HG03280 (cell line): ENCODE measurements at regions not wholly inside any gene's neighbourhood (a gene's known extent, or its start where the extent isn't known, plus 50 kb on each side); places are given as distances from the start of the nearest gene placed in this dataset.
"Not testable (repeated sequence)": the region's sequence is repeated elsewhere in the genome, so short reads cannot be mapped to it uniquely, and the experiment has no call there.

Experiments
- ATAC-seq: cut with Tn5 transposase; IDR thresholded peaks from one replicate; pipeline ENCODE4 v1.9.1; 2021; ENCODE audit warnings: mild to moderate bottlenecking, moderate library complexity; ENCODE audit not compliant: unreplicated experiment

- ATAC-seq = not testable (repeated sequence)
These were observed 460.7 kb upstream of the PAPPA start for GRCh38 chr9:115692868-115693267.

DNA sequence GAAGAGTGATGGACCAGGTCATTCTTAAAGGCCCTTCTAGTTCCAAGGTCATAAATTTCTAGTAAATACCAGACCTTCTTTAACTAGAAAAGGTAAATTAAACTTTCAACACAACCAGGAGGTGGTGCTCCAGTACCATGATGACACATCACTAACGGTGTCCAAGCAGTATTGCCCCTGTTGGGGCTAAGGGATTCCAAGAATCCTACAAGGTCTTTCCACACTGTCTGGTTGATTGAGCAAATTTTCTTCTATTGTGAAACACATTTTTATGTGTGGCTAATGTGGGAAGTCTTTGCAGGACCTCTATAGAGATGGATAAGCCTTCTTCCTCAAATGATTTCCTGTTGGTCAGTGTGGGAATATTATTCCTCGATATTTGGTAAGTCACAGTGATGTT is 459.6 kb upstream of the PAPPA start:
- ATAC-seq = no peak

- no peak for ATAC-seq
These were observed 458.6 kb upstream of the PAPPA start for GRCh38 chr9:115694991-115695390.

DNA sequence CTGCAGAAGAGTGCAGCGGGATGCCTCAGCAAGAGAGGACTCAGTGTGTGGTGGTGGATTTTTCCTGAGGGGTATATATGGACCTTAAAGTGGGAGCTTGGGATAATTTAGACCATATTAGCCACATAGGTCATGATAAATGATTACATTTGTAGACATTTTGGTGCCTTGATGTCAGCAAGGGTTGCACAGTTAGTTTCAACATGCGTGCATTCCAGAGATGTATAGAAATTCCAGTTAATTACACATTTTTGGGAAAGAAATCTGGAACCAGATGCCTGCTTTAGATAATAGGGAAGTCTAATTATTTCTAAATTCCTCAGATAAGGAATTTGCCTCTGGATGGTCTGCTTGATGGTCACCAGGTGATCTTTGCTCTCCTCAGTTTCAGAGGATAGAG is 440.6 kb upstream of the PAPPA start:
- ATAC-seq = no peak

- no peak for ATAC-seq
These were observed 437.9 kb upstream of the PAPPA start for GRCh38 chr9:115715666-115716065.

DNA sequence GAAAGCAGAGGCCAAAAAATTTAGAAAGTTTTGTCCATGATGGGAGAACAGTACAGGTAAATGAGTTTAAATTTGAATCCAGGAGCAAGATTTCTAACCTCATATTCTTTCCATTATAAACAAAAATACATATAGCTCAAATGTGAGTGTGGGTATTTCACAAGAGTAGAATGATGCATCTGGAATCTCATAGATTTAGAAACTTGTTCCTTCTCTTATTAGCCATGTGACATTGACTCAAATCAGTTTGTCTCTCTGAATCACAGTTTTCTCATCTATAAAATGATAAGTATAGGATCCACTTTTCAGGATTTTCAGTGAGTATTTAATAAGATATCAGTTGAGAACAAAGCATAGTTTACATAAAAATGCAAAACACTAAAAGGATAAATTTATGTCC is 436.3 kb upstream of the PAPPA start:
- ATAC-seq = no peak

DNA sequence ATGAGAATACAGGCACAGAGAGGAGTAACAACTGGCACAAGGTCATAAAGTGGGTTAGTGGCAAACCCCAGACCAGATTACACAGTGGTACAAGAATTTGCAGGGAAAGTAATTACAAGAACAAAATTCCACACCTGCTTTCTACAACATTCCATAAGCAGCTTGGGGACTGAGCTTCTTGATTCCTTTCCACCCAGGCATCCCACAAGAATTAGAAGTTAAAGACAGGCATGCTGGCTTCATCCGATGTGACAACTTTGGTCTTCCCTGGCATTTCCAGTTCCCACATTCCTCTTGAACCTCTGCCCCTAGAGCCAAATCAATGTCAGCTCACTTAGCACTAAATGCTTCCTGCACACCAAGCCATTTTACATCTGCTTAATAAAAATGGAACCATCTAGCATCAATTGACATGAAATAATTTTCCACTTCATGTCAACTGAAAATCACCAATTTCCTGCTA is 435.8 kb upstream of the PAPPA start:
- no peak for ATAC-seq

GRCh38 chr9:115730396-115730795 is 423.2 kb upstream of the PAPPA start:
- no peak for ATAC-seq

GRCh38 chr9:115730845-115731244 is 422.7 kb upstream of the PAPPA start:
- ATAC-seq = no peak

DNA sequence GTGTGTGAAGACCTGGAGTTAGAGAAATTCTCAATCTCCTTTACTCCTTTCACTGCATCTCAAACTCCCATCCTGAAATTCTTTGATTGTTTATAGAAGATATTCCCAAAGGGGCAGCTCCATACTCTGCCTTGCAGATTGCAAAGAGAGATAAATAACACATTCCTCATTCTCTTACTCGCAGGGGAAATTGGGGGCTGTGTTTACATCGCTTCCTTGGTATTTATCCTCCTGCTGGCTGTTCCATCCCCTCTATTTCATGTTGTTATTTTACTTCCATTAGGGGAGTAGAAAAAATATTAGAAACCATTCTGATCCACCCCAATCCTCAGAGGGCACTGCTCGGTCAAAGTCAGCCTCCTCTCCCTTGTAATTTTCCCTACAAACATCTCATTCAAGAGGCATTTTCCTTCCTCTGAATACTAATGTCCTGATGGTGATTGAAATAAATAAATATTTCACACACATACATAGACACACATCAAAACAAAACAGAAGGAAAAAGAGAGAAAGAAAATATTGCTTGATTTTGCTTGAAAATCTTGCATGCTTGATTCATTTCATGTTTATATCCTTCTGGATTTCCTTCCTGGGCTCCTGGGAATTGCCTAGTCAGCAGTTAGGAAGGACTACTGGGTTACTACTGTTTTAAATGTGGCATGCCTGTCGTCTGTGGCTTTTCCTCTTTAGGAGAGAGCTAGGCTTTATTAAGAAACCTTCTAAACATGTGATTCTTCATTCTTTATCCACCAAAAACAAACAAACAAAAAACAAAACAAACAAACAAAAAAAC is 420.1 kb upstream of the PAPPA start:
- ATAC-seq = no peak

GRCh38 chr9:115739096-115739875 is 414.3 kb upstream of the PAPPA start:
- ATAC-seq = no peak

DNA sequence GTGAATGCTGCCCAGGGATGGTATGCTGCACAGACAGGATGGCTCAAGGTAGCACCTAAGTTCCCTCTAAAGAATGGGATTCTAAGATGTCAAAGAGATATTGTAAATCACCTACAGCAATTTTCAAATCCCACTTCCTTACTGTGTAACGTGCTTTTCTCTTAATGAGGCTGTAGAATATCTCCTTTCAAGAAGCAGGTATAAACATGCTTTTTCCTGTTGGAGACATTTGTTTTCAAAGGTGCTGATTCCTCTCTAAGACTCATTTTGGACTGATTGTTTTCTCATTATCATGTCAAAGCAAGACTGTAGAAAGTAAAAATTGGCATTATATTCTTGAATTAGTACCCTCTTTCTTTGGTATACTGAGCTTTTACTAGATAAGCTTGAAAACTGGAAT is 412.6 kb upstream of the PAPPA start:
- ATAC-seq = no peak

DNA sequence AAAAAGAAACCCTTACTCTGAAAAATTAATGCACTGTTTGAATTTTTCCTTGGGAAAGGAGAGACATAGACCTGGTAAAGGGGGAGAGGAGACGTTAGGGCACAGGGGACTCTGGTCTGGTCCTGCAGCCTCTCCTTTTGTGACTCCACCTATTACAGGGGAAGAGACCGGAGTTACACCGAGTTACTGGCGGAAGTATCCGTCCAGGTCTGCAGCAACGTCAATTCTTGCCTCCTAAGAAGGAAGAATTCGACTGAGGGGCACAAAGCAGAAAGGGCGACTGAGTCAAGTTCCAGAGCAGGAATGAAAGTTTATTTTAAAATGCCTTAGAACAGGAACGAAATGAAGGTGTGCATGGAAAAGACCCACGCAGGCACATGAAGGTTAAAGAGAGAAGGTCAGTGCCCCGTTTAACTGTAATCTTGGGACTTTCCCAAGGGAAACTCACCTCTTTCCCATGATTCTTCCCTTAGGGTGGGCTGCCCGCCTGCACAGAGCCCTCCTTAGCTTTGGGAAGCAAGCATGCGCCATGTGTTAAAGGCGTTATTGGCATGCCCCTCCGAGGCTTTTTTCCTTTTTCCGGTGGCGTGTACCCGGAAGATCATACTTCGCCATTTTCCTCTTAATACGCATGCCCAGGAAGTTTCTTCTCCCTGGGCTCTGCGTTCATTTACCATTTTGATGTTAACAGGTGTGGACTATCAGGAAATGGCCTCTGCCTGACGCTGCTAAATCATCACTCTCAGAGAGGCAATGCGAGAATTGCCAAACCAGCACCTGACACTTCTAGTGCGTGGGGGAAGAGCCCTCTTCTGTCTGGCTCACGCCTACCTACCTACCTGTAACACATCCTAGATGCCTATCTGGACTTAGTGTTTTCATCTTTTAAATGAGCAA is 409.6 kb upstream of the PAPPA start:
- no peak for ATAC-seq

DNA sequence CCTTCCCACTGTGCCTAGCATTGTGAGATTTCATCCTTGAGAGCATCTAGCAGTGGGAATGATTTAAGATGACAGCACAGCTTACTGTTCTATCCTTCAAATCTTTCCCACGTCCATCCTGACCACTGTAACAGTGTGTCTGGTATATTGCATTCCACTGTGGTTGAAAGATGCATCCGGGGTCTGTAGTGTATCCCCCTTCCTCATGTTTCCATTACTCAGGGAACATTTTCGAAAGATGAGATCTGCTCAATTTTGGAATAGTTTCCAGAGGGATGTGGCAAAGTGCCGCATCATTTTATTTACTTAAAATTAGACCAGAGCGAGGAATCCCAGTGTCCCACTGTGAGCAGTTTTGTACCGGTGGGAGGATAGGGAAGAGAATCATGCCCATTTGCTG is 407.1 kb upstream of the PAPPA start:
- ATAC-seq = no peak

- no peak for ATAC-seq
These were observed 405.9 kb upstream of the PAPPA start for GRCh38 chr9:115747731-115748130.

DNA sequence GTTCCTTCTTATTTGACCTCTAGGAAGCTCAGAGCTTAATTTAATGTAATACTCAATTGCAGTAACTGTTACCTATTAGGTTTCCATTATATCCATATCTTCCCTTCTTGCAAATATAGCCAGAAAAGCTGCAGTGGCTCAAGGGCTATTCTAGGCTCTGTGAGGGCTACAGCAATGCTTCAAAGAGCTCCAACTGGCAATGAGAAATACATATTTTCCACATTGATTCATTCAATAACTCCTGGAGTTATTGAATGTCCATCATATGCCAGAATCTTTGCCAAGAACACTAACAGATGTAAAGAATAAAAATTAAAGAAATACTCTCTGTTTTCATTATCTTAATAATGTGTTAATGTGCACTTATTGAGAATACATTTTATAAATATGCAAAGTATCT is 396.9 kb upstream of the PAPPA start:
- ATAC-seq = no peak

- ATAC-seq = no peak
These were observed 396.1 kb upstream of the PAPPA start for GRCh38 chr9:115757461-115757860.

DNA sequence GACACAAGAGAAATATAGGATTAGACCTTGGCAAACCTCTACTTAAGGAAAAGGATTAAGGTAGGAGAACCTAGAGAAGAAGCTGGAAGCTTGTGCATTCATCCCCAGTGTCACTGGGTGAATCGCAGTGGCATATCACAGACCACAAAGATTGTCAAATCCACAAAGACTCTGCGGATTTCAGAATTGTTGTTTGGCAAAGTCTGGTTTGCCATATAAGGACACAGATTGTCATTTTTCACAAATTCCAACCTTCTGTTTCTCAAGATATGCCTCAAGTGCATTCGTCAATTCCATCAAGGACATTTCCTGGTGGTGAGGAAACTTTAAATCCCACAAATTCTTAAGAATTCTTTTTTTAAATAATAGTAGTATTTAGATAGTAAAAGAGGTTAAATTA is 395.1 kb upstream of the PAPPA start:
- no peak for ATAC-seq

DNA sequence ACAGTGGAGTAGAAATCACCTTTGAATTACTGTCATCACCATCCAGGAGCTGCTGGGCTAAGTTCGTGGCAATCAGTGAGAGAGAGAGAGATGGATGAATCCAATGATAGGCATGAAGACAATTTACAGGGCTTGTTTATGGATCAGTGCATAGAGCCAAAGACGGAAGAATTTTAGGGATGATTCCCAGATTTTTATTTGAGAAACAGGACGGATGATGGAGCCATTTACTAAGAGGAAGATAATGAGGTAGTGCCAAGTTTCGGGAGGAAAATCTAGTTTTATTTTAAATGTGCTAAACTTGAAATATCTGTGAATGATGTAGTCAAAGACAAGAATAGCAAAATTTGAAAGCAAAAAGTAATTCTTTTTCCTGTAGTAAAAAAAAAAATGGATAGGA is 394.2 kb upstream of the PAPPA start:
- ATAC-seq = no peak

- ATAC-seq = no peak
These were observed 388.9 kb upstream of the PAPPA start for GRCh38 chr9:115764645-115765044.

DNA sequence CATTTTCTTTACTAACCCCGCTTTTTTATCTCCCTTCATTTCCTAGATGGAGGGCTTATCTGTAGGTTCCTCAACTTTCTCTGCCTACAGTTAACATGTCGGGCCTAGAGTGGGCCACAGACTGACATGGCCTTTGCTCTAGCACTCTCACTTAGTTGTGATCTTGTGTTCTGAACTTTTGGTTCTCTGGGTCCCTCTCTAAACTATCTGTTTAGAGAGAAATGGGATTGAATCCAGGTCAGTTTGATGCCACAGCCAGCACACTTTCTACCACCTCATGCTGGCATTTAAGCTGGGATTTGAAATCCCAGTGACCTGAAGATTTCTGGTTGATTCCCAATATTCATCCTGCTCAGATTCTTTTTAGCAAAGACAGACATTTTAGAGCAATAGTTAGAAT is 388.5 kb upstream of the PAPPA start:
- ATAC-seq = no peak
